ENCODE measurements at regions not wholly inside any gene's neighbourhood (a gene's known extent, or its start where the extent isn't known, plus 50 kb on each side); places are given as distances from the start of the nearest gene placed in this dataset.

- TF ChIP-seq TSHZ1 (CRISPR knock-in tag; IDR thresholded peaks at IDR 0.05) (no peak), NCOA4 (IDR thresholded peaks at IDR 0.05; ENCODE audit: partially characterized antibody) (no peak), ZNF609 (CRISPR knock-in tag; IDR thresholded peaks at IDR 0.05; ENCODE audit: borderline replicate concordance) (no peak), PHB (CRISPR knock-in tag; IDR thresholded peaks at IDR 0.05) (no peak), SMAD1 (IDR thresholded peaks at IDR 0.05; ENCODE audit: low read depth, low read length, partially characterized antibody) (no peak), MAFF (IDR thresholded peaks at IDR 0.05; ENCODE audit: low read length) (no peak), TFAP4 (CRISPR knock-in tag; IDR thresholded peaks at IDR 0.05; ENCODE audit: borderline replicate concordance) (no peak), FOXP1 (CRISPR knock-in tag; IDR thresholded peaks at IDR 0.05) (no peak)
These were observed 247.1 kb downstream of the SEC14L1 start (continued) for GRCh38 chr17:77387891-77388290.
